ENCODE measurements at regions not wholly inside any gene's neighbourhood (a gene's known extent, or its start where the extent isn't known, plus 50 kb on each side); places are given as distances from the start of the nearest gene placed in this dataset.
"Not testable (repeated sequence)": the region's sequence is repeated elsewhere in the genome, so short reads cannot be mapped to it uniquely, and the experiment has no call there.

DNA sequence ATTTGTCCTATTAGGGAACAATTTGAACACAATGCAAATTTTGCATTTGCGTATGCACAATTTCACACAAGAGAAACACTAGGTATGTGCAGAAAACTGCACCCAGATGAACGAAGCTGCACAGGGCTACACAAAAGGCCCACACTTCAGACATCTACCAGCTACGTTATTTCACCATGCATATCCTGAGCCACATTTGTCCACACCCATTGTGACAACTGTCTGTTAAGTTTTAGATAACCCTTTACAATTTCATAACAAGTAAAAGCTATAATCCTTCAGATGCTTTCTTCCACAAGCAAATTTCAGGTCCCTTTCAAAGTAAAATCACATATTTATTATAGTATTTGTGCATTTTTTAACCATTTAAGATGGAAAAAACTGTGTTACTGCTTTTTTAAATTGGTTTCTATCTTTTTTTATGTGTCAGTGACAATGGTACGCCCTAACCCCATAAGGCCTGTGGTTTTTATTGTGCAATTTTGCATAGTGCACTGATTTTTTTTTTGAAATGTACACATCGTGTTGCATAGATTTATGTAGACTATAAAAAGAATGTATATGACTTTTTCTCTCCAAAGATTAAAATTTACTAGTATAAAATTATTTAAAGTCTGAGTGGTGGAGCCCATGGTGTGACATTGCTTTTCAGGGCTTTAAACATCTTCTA is 87.8 kb upstream of the BTG1 start:
- no peaks in the 10 kb centered on the region for H3K27me3 ChIP-seq (replicated peaks in 1 of 2; ENCODE audit: control insufficient read depth in 2 of 2, insufficient read depth in 2 of 2, low read length in 1 of 2)
- ChIA-PET CTCF (no interaction called here), POLR2A (interaction anchor here (1.0 kb wide), 1 partner anchor 88 kb away, joined by 3 read pairs; the partner anchor contains the start of gene BTG1), SMC1A (ENCODE audit: uncharacterized antibody, unreplicated experiment) (interaction anchor here (0.6 to 1.4 kb wide), 5 partner anchors 8 to 1104 kb away, joined by 3 to 4 read pairs (median 3); no protein-coding TSS in a partner anchor), RAD21 (ENCODE audit: unreplicated experiment) (interaction anchor here (1.7 kb wide), 1 partner anchor 88 kb away, joined by 3 read pairs; the partner anchor contains the start of gene BTG1)
- H3K4me2 ChIP-seq (ENCODE audit: control insufficient read depth, insufficient read depth): no peak overlapping the region
- in situ Hi-C loops (cut with MboI) (no loop called here), intact Hi-C loops (cut with micrococcal nuclease; ENCODE audit: unreplicated experiment) (no loop called here)
- DNase-seq (ENCODE audit: low read depth, low spot score): no peak
- no peaks in the 10 kb centered on the region for H3K4me1 ChIP-seq (ENCODE audit: control insufficient read depth, insufficient read depth, low read length)
- H4K20me1 ChIP-seq (ENCODE audit: control insufficient read depth, insufficient read depth): no peaks in the 10 kb centered on the region
- no peak overlapping the region for H3K4me3 ChIP-seq
- H3K79me2 ChIP-seq (ENCODE audit: control insufficient read depth, insufficient read depth, low read length): no peaks in the 10 kb centered on the region
- no peak overlapping the region for H3K27ac ChIP-seq (ENCODE audit: control insufficient read depth, insufficient read depth)
- WGBS (ENCODE audit: insufficient coverage, insufficient replicate concordance, low lambda C conversion rate, missing lambda C conversion rate): 87% methylated on average over 5 of the region's 5 CpGs
- H2AFZ ChIP-seq (ENCODE audit: control insufficient read depth, low read depth, low read length): no peak overlapping the region
- H3K9me3 ChIP-seq (replicated peaks; ENCODE audit: control insufficient read depth, insufficient read depth, low read length): no peaks in the 10 kb centered on the region
- ATAC-seq: no peak
- no TSS peak for BruUV-seq (replicated peaks)
- FAIRE-seq: no peak
- no peak for TF ChIP-seq BMI1 (IDR thresholded peaks at IDR 0.05; ENCODE audit: borderline replicate concordance)
- no peak for TF ChIP-seq BACH1 (IDR thresholded peaks at IDR 0.05; ENCODE audit: borderline replicate concordance)
- no peak for TF ChIP-seq JUNB (IDR thresholded peaks at IDR 0.05)
- no peak for TF ChIP-seq ZNF274 (IDR thresholded peaks at IDR 0.05; ENCODE audit: insufficient read depth, insufficient read length)
- TF ChIP-seq ZNF207 (IDR thresholded peaks at IDR 0.05; ENCODE audit: borderline replicate concordance): no peak
- no peak for TF ChIP-seq MEF2A (IDR thresholded peaks at IDR 0.05; ENCODE audit: insufficient read depth, low read depth, low read length)
- H3K36me3 ChIP-seq (ENCODE audit: control insufficient read depth in 2 of 2, insufficient read depth in 2 of 2, low read length in 1 of 2): no peaks in the 10 kb centered on the region
- H3K9ac ChIP-seq (ENCODE audit: control insufficient read depth, insufficient read depth, low read length): no peak overlapping the region

DNA sequence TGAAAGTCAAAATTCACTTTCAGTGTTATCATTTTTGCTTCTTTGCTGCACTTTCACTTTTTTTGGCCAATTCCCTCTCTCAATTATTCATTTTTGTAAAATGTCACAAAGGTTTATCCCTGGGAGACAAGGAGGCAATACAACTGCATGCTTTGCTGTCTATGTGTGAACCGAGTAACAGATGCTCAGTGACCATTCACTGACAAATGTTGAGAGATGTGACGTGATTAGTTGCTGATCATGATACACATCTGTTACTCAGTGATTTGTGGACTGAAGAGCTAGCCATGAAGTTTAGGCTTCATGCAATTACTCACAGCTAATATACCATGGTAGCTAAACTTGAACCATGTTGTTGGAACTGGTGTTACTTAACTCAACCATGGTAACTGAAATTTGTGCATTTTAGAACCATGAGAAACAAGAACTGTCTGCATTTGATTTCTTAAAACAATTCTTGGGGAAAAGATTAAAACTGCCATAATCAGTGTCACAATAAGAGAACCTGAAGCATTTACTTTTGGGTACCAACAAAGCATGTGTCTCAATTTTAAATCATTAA is 86.8 kb upstream of the BTG1 start:
- CTCF ChIA-PET: not testable (repeated sequence)
- peak; percentile 56 for FAIRE-seq
- POLR2A ChIA-PET: interaction anchor here (1.0 kb wide), 1 partner anchor 87 kb away, joined by 3 read pairs; the partner anchor contains the start of gene BTG1

DNA sequence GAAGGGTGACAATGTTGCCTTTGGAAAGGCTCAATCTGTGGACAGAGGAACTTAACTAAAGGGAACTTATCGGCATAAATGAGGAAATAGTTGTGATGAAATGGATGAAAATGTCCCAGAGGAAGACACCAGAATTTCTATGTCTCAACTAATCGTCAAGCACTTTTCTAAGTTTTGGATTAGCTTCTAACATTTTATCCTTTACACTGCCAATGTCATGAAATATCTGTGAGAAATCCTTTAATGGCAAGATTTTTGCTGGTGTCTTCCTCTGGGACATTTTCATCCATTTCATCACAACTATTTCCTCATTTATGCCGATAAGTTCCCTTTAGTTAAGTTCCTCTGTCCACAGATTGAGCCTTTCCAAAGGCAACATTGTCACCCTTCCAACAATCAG is 86.3 kb upstream of the BTG1 start:
- H3K9ac ChIP-seq (ENCODE audit: control insufficient read depth, insufficient read depth, low read length); H4K20me1 ChIP-seq (ENCODE audit: control insufficient read depth, insufficient read depth); H3K4me3 ChIP-seq; POLR2A ChIA-PET; H3K4me2 ChIP-seq (ENCODE audit: control insufficient read depth, insufficient read depth); ATAC-seq; H2AFZ ChIP-seq (ENCODE audit: control insufficient read depth, low read depth, low read length); CTCF ChIA-PET; H3K4me1 ChIP-seq (ENCODE audit: control insufficient read depth, insufficient read depth, low read length); H3K27ac ChIP-seq (ENCODE audit: control insufficient read depth, insufficient read depth); in situ Hi-C loops (cut with MboI); intact Hi-C loops (cut with micrococcal nuclease; ENCODE audit: unreplicated experiment); FAIRE-seq; H3K79me2 ChIP-seq (ENCODE audit: control insufficient read depth, insufficient read depth, low read length); H3K36me3 ChIP-seq (ENCODE audit: control insufficient read depth in 2 of 2, insufficient read depth in 2 of 2, low read length in 1 of 2); H3K27me3 ChIP-seq (replicated peaks in 1 of 2; ENCODE audit: control insufficient read depth in 2 of 2, insufficient read depth in 2 of 2, low read length in 1 of 2); H3K9me3 ChIP-seq (replicated peaks; ENCODE audit: control insufficient read depth, insufficient read depth, low read length); BruUV-seq (replicated peaks); DNase-seq (ENCODE audit: low read depth, low spot score): not testable (repeated sequence)
- ChIA-PET SMC1A (ENCODE audit: uncharacterized antibody, unreplicated experiment) (interaction anchor here (0.8 to 1.1 kb wide), 2 partner anchors 16 to 264 kb away, joined by 3 to 4 read pairs; no protein-coding TSS in a partner anchor), RAD21 (ENCODE audit: unreplicated experiment) (interaction anchor here (1.6 kb wide), 1 partner anchor 12 kb away, joined by 4 read pairs; no protein-coding TSS in a partner anchor)
- WGBS (ENCODE audit: insufficient coverage, insufficient replicate concordance, low lambda C conversion rate, missing lambda C conversion rate): 94% methylated on average over 3 of the region's 3 CpGs

More for the DNA sequence above, 86.8 kb upstream of the BTG1 start:
- H3K4me2 ChIP-seq (ENCODE audit: control insufficient read depth, insufficient read depth); H3K79me2 ChIP-seq (ENCODE audit: control insufficient read depth, insufficient read depth, low read length); DNase-seq (ENCODE audit: low read depth, low spot score); H4K20me1 ChIP-seq (ENCODE audit: control insufficient read depth, insufficient read depth); ATAC-seq; BruUV-seq (replicated peaks); H3K36me3 ChIP-seq (ENCODE audit: control insufficient read depth in 2 of 2, insufficient read depth in 2 of 2, low read length in 1 of 2); H3K27ac ChIP-seq (ENCODE audit: control insufficient read depth, insufficient read depth); intact Hi-C loops (cut with micrococcal nuclease; ENCODE audit: unreplicated experiment); H3K9ac ChIP-seq (ENCODE audit: control insufficient read depth, insufficient read depth, low read length); H3K27me3 ChIP-seq (replicated peaks in 1 of 2; ENCODE audit: control insufficient read depth in 2 of 2, insufficient read depth in 2 of 2, low read length in 1 of 2); H2AFZ ChIP-seq (ENCODE audit: control insufficient read depth, low read depth, low read length); H3K9me3 ChIP-seq (replicated peaks; ENCODE audit: control insufficient read depth, insufficient read depth, low read length); in situ Hi-C loops (cut with MboI); H3K4me3 ChIP-seq; H3K4me1 ChIP-seq (ENCODE audit: control insufficient read depth, insufficient read depth, low read length): not testable (repeated sequence)
- no CpG with 5 or more reads among the region's 2 CpGs for WGBS (ENCODE audit: insufficient coverage, insufficient replicate concordance, low lambda C conversion rate, missing lambda C conversion rate)
- RAD21 ChIA-PET (ENCODE audit: unreplicated experiment): interaction anchor here (1.6 kb wide), 1 partner anchor 11 kb away, joined by 4 read pairs; no protein-coding TSS in a partner anchor
- SMC1A ChIA-PET (ENCODE audit: uncharacterized antibody, unreplicated experiment): interaction anchor here (0.8 to 1.4 kb wide), 4 partner anchors 9 to 263 kb away, joined by 3 to 4 read pairs (median 4); no protein-coding TSS in a partner anchor

Measured in GM12878 (cell line).